Stimulated activated CD4-positive, alpha-beta T cell treated with anti-CD3 and anti-CD28 coated beads, Interleukin-1b, Interleukin-23, amount 100 ng/mL, for 4 hours (primary cell): ENCODE measurements at regions not wholly inside any gene's neighbourhood (a gene's known extent, or its start where the extent isn't known, plus 50 kb on each side); places are given as distances from the start of the nearest gene placed in this dataset.
"Not testable (repeated sequence)": the region's sequence is repeated elsewhere in the genome, so short reads cannot be mapped to it uniquely, and the experiment has no call there.

Experiments used
- DNase-seq, 2 donors: peaks; one replicate each; pipeline ENCODE4 v3.0.0-alpha.2; 2020; ENCODE audit warnings: low read depth in 2 of 2

- DNase-seq: no peak
Observed at GRCh38 chr3:177249203-177249602, 51.9 kb upstream of the TBL1XR1 start.

- no peak for DNase-seq
Observed at GRCh38 chr3:177250151-177250550, 52.9 kb upstream of the TBL1XR1 start.

DNA sequence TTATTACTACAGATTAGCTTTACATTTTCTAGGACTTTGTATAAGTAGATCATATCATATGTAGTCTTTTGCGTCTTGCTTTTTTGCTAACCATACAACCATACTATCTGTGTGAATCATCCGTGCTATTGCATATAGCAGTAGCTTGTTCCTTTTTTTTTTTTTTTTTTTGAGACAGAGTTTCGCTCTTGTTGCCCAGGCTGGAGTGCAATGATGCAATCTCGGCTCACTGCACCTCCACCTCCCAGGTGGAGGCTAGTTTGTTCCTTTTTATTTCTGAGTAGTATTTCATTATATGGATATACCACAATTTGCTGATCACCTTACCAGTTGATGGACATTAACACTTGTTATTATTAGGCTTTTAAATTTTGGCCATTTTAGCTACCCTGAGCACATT lies 54.5 kb upstream of the TBL1XR1 start:
- no peak for DNase-seq

DNA sequence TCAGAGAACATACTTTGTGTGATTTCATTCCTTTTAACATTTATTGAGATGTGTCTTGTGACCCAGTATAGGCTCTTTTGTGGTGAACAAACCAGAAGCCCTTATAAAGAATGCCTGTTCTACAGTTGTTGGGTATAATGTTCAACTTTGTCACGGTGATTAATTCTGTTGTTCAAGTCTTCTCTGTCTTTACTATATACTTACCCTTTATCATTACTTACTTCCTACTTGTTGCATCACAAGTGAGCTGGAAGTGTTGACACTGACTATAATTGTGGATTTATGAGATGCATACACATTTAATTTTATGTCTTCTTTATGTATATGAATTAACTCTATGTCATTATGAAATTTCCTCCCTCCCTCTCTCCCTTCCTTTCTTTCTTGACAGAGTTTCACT lies 59.7 kb upstream of the TBL1XR1 start:
- DNase-seq: no peak

DNA sequence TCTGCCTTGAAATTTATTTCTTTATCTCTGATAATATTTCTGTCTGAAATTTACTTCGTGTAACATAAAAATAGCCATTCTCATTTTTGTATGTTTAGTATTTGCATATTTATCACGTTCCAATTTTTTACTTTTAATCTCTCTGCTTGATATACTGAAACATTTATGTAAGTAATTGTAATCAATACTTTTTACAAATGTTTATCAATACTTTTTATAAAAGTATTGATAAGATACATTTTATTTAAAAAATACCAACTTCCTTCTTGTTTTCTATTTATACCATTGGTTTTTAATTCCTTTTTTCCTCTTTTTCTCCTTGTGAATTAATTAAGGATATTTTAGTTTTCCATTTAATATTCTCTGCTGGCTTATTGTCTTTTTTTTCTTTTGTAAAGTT lies 60.3 kb upstream of the TBL1XR1 start:
- no peak for DNase-seq

- no peak for DNase-seq
Observed at GRCh38 chr3:177262396-177262795, 65.1 kb upstream of the TBL1XR1 start.

DNA sequence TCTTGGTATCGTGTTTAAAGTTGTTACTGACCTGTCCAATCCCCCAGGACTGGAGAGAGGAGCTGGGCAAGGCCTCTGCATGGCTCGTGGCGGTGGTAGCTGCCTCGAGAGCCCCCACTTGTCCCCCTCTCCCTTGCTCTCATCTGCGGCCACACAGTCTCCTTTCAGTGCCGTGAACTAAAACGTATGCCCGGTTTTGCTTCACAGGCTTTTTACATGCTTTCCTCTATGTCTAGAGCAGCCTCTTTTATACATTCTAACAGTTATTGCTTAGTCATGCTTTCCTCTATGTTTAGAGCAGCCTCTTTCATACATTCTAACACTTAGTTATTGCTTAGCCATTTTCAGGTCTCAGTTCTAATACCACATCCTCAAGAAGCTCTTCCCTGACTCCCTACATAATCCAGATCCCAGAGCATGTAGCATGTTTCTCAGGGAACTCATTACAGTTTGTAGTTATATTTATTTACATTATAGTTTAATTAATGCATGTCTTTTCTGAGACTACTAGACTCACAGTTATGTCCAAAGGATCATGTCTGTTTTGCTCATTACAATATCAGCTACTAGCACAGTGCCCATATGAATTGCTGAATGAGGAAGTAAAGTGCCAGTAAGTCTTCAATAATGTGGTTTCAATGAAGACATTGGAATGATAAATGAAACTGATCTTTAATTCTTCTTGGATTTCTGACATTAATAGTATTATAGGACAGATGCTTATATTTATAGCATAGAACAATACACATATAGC lies 66.5 kb upstream of the TBL1XR1 start:
- no peak for DNase-seq

DNA sequence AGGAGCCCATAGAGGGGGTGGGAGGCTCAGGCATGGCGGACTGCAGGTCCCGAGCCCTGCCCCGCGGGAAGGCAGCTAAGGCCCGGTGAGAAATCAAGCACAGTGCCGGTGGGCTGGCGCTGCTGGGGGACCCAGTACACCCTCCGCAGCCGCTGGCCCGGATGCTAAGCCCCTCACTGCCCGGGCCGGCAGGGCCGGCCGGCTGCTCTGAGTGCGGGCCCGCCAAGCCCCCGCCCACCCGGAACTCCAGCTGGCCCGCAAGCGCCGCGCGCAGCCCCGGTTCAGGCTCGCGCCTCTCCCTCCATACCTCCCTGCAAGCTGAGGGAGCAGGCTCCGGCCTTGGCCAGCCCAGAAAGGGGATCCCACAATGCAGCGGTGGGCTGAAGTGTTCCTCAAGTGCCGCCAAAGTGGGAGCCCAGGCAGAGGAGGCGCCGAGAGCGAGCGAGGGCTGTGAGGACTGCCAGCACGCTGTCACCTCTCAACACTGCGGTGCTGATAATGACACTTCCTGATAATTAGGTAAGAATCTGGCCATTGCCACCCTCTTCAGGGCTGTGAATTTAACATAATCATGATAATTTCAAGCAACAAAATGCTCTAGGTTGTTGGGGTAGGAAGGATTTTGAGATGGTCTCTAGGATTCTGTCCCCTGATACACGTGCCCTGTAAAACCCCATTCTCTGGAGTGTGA lies 74.7 kb upstream of the TBL1XR1 start:
- not testable (repeated sequence) for DNase-seq

DNA sequence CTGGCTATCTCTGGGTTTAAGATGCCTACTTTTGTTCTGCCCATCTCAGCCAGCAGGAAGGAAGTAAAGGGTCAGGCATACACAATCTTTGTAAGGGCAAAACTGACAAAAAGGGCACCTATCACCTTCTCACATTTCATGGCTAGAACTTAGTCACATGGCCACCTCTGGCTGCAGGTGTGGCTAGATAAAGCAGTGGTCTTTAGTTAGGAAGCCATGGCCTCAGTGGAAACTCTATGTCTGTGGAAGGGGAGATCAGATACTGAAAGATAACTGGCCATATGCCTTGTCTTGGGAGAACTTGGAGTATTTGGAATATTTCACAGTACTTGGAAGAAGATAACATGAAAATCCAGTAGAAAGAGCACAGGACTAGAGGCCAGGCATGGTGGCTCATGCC lies 80.7 kb upstream of the TBL1XR1 start:
- DNase-seq: no peak

- DNase-seq: no peak
Observed at GRCh38 chr3:177279118-177279815, 82.0 kb upstream of the TBL1XR1 start.

DNA sequence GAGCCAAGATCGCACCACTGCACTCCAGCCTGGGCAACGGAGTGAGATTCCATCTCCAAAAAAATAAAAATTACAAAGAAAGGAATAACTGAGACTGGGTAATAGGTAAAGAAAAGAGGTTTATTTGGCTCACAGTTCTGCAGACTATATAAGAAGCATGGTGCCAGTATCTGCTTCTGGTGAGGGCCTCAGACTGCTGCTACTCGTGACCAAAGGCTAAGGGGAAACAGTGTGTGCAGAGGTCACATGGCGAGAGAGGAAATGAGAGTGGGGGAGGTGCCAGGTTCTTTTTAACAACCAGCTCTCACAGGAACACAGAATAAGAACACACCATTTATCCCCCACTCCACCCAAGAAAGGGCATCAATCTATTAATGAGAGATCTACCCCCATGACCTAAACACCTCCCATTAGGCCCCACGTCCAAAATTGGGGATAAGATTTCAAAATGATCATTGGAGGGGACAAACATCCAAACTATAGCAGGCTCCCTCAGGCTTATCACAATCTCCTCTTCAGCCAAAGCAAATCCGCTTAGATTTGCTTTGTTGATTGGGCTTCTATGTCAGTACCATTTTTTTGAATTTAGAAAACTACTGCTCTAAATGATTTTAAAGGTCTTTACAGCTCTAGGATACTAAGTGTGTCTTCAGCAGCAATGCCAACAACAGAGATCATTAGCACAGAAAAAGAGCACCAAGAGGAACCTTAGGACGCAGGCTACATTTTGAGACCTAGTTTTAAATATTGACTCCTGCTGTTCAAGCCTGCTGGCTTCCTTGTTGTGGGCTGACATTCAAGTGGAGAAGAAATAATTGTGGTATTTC lies 84.2 kb upstream of the TBL1XR1 start:
- DNase-seq: no peak

GRCh38 chr3:177282119-177282655 lies 84.9 kb upstream of the TBL1XR1 start:
- no peak for DNase-seq

DNA sequence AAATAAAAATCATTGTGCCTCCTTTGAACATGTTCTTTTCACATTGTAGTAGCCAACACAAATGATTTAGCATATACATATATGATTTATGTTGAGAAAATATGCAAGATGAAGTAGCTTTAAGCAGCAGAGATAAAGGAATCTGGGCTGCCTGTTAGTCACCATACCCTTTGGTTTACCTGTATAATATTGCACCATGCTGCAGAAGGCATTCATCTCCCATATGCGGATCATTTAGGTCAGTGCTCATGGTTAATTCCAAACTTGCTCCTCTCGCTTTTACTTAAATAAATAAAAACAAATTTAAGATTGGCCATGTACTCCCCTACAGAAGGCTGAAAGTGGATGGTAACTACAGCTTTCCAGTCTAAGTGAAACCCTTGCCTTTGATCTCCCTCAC lies 86.7 kb upstream of the TBL1XR1 start:
- DNase-seq: no peak

DNA sequence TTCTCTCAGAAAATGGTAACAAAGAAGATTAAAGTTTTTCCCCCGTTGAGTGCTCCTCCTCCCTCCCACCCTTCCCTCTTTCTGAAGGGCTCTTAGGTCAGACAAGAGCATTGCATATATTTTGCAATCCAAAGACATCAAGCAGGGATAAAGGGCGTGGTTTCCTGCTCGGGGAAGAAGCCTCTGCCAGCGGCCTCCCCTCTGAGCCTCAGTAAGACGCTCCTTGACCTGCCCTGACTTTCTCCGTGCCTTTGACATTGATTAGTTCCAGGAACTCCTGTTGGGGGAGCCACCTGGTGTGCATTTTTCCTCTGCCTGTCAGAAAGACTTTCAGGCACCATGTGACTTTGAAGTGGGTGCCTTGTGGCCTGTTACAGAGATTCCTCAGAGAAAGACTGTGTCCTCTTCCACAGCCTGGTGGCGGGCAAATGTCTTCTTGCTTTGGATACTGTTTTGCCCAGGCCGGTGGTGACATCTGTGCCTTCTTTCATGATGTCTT lies 87.2 kb upstream of the TBL1XR1 start:
- DNase-seq: peak in 1 of 2 donors; percentile 3

DNA sequence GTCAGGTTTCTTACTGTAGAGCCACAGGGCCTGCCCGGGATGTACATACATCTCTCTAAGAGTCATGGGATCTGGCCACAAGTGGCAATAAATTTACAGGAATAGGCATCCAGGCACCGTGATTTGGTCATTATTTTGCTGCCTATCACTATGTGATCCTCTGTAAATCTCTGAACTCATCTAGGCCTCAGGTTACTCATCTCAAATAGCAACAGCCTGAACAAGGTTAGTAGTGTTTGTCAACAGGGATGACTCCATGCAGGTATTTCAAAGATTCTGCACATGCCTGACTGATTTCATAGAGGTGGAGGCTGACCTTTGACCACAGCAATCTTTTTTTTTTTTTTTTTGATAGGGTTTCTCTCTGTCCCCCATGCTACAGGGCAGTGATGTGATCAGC lies 88.8 kb upstream of the TBL1XR1 start:
- DNase-seq: no peak

- DNase-seq: no peak
Observed at GRCh38 chr3:177287231-177287630, 89.9 kb upstream of the TBL1XR1 start.

DNA sequence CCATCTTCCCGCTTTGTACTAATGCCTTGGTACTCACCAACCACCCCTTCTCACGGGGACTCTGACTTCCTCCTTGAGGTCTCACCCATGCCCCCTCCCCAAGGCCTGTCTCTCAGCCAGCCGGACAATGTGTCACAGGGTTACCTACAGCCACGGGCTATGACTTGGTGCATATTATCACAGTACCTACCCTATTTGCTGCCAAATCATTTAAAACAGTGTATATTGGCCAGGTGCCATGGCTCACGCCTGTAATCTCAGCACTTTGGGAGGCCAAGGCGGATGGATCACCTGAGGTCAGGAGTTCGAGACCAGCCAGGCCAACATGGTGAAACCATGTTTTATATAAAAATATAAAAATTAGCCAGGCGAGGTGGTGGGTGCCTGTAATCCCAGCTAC lies 93.4 kb upstream of the TBL1XR1 start:
- DNase-seq: no peak

DNA sequence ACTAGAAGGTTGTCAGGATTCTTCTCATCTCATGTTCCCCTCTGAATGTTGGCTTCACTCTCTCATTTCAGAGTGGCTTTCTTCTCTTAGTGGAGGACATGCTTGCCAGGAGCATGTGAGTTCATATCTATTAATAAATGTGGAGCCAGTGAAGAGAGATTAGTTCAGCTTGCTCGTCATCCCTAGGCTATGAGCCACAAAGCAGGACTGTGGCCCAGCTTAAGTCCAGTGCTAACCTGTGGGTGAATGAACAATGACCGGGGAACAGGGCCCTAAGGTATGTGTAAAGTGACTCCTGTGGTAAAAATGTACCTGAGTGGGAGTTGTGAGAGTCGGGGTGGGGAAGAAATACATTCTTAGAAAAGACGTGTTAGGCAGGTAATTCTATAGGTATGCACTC lies 96.9 kb upstream of the TBL1XR1 start:
- DNase-seq: no peak

DNA sequence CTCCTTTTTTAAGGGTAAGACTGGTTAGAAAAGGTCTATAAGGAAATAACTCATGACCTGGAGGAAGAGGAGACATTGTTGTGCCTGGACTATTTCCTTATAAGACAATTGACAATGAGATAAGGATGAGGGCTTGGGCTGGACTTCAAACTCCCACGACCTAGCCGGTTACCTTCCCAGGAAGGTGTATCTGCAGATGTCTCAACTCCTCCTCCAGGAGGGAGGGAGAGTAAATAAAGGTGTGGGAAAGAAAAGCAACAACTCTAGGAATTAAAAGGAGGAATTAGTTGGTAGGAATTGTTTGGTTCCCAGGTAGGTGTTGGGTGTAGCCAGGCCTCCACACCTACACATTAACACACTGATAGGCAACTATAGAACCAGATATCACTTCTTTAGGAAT lies 97.8 kb upstream of the TBL1XR1 start:
- DNase-seq: no peak

DNA sequence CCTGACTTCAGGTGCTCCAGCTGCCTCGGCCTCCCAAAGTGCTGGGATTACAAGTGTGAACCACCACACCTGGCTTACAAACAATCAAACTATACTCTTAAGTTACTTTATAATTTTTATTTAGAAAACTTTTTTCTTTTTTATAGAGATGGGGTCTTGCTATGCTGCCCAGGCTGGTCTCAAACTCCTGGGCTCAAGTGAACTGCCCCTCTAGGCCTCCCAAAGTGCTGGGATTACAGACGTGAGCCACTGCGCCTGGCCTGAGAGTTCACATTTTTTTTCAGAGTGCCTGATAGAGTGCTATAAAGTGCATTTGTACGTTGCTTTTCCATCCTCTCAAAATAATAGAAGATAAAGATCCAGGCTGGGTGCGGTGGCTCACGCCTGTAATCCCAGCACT lies 102.0 kb upstream of the TBL1XR1 start:
- DNase-seq: no peak

GRCh38 chr3:177300039-177300833 lies 103.0 kb upstream of the TBL1XR1 start:
- no peak for DNase-seq
